ENCODE measurements at regions not wholly inside any gene's neighbourhood (a gene's known extent, or its start where the extent isn't known, plus 50 kb on each side); places are given as distances from the start of the nearest gene placed in this dataset.
"Not testable (repeated sequence)": the region's sequence is repeated elsewhere in the genome, so short reads cannot be mapped to it uniquely, and the experiment has no call there.

DNA sequence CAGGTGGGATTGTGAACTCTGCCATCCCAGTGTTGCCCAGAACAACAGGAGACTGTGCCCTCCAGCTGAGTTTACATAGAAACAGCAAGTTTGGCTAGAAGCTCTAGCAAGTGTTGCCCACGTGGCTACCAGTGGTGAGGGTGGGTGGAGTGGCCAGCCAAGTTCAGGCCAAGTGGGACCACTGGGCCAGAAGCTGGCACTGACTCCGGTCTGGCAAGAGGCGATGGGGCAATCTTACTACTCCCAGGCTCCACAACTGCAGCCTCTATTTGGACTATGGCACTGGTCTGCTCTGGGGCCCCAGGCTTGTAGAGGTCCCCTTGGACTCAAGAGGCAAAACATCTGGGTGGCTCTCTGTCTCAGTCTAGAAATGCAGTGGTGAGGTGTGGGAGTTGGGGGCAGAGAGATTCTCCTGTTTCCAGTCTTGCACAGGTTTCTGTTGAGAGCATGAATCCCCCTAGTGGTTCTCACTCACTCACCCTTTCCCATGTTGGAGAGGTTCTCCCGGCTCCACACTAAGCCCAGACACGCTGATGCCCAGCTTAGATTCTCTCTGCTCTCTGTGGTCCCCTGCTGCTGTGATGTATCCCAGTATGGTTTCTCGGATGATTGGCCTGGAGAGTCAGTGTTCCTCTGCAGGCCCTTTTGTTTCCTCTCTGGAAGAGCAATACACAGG is 615.3 kb downstream of the PDHA2 start:
- TF ChIP-seq, protein P1, sequence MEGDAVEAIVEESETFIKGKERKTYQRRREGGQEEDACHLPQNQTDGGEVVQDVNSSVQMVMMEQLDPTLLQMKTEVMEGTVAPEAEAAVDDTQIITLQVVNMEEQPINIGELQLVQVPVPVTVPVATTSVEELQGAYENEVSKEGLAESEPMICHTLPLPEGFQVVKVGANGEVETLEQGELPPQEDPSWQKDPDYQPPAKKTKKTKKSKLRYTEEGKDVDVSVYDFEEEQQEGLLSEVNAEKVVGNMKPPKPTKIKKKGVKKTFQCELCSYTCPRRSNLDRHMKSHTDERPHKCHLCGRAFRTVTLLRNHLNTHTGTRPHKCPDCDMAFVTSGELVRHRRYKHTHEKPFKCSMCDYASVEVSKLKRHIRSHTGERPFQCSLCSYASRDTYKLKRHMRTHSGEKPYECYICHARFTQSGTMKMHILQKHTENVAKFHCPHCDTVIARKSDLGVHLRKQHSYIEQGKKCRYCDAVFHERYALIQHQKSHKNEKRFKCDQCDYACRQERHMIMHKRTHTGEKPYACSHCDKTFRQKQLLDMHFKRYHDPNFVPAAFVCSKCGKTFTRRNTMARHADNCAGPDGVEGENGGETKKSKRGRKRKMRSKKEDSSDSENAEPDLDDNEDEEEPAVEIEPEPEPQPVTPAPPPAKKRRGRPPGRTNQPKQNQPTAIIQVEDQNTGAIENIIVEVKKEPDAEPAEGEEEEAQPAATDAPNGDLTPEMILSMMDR (conservative IDR thresholded peaks at IDR 0.05; ENCODE audit: control insufficient read depth, insufficient read depth, low read depth, low read length) = no peak
- no peak overlapping the region for H3K4me3 ChIP-seq (ENCODE audit: control insufficient read depth, low read depth, low read length)
- DNase-seq (ENCODE audit: low read depth) = no peak

DNA sequence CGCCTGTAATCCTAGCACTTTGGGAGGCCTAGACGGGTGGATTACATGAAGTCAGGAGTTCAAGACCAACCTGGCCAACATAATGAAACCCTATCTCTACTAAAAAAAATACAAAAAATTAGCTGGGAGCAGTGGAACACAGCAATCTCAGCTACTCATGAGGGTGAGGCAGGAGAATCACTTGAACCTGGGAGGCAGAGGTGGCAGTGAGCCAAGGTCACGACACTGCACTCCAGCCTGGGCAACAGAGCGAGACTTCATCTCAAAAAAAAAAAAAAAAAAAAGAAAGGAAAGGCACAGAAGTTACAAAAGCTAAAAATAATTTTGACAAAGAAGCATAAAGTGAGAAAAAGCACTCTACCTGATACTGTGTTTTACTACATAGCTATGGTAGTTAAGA is 618.1 kb downstream of the PDHA2 start:
- H3K4me3 ChIP-seq (ENCODE audit: control insufficient read depth, low read depth, low read length); DNase-seq (ENCODE audit: low read depth): not testable (repeated sequence)

DNA sequence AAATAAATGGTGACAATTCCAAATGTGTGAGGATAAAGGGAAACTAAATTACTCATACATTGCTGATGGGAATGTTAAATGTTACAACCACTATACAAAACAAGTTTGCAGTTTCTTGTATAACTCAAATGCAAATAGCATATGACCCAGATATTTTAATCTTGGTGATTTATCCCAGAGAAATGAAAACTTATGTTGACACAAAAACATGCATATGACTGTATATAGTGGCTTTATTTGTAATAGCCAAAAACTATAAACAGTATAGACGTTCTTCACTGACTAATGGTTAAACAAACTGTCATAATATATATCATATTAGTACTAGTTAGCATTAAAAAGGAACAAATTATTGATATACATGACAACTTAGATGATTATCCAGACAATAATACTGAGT is 619.2 kb downstream of the PDHA2 start:
- TF ChIP-seq, protein P1 (conservative IDR thresholded peaks at IDR 0.05; ENCODE audit: control insufficient read depth, insufficient read depth, low read depth, low read length) = no peak
- no peak overlapping the region for H3K4me3 ChIP-seq (ENCODE audit: control insufficient read depth, low read depth, low read length)
- DNase-seq (ENCODE audit: low read depth) = no peak

DNA sequence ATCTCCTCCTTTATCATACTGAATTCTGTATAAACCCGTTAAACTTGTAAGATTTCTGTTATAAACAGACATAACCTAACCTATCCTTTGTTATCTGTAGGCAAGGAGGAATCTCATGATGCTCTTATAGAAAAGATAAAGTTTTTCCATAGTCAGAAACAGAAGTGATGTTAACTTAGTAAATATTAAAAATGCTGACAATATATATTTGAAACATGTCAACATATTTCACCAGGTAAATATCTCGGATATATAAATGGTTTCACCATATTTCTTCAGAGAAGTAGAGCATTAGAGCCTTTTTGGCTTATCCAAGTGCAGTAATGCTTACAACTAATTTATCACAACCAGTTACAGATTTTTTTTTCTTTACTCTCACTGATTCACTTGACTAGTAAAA is 625.9 kb downstream of the PDHA2 start:
- no peak for DNase-seq (ENCODE audit: low read depth)
- H3K4me3 ChIP-seq (ENCODE audit: control insufficient read depth, low read depth, low read length) = no peak overlapping the region
- TF ChIP-seq, protein P1 (conservative IDR thresholded peaks at IDR 0.05; ENCODE audit: control insufficient read depth, insufficient read depth, low read depth, low read length) = no peak

DNA sequence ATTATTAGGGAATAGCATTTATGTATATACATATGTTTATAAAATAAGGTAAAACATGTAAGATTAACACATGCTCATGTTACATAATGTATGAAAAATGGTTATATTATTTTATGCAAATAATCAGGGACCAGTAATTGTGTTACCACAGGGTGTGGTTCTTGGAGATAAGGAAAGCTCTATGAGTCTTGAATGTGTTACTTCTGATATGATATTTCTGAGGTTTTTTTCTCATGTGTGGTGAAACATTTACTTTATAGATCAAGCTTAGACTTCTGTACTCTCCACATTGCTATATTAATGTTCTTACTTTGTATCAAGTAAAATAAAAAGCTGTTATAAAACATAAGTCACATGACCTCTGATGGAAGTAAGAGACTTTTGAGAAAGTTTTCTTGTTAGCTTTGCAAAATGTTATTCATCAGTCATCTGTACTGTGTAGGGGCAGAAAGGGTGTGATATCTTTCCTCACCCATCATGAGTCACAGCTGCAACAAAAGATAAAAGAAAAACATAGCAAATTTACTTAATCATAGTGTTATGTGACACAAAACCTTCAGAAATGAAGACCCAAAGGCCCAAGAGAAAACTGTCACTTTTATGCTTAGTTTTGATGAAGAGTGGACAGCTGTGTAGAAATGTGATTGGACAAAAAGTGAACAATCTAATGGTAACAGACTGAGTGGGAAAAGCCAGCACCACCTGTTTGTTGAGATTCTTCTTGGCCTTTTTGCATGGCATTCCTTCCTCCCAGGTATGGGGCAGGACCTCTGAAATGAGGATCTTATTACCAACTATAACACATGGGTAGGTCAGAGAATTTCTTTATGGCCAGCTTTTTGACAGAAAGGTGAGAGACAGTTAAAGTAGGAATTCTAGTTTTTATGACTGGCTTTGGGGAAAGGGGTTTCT is 632.3 kb downstream of the PDHA2 start:
- no peak for DNase-seq (ENCODE audit: low read depth)

DNA sequence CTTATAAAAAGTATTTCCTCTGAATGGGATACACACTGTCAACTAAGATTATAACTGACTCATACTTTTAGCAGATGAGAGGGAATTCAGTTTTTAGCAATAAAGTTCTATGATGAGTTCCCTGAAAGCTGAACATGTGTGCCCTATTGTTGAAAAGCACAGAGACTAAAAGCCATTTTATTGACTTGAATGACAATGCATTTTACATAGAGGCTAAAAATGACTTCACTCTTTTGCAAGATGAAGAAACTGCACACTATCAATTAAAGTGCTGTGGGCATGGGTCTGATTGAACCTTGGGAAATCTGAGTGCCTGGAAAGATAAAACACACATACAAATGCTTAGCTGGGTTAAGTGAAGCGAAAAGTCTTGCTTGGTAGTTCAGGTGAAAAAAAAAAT is 633.4 kb downstream of the PDHA2 start:
- no peak overlapping the region for H3K4me3 ChIP-seq (ENCODE audit: control insufficient read depth, low read depth, low read length)
- TF ChIP-seq, protein P1 (conservative IDR thresholded peaks at IDR 0.05; ENCODE audit: control insufficient read depth, insufficient read depth, low read depth, low read length) = no peak
- DNase-seq (ENCODE audit: low read depth) = no peak

More for the DNA sequence above, 632.3 kb downstream of the PDHA2 start:
- no peak overlapping the region for H3K4me3 ChIP-seq (ENCODE audit: control insufficient read depth, low read depth, low read length)
- TF ChIP-seq, protein P1 (conservative IDR thresholded peaks at IDR 0.05; ENCODE audit: control insufficient read depth, insufficient read depth, low read depth, low read length) = no peak

All from fibroblast of mammary gland (primary cell).